GM11168 (cell line): ENCODE measurements at regions not wholly inside any gene's neighbourhood (a gene's known extent, or its start where the extent isn't known, plus 50 kb on each side); places are given as distances from the start of the nearest gene placed in this dataset.
"Not testable (repeated sequence)": the region's sequence is repeated elsewhere in the genome, so short reads cannot be mapped to it uniquely, and the experiment has no call there.

Experiments
- in situ Hi-C: fragments of 300-500 bp; cut with MboI; formaldehyde crosslinking; loops from one replicate; pipeline ENCODE4 v1.12.0; 2022; ENCODE audit warnings: low sequenced_read_pairs; ENCODE audit not compliant: unreplicated experiment

DNA sequence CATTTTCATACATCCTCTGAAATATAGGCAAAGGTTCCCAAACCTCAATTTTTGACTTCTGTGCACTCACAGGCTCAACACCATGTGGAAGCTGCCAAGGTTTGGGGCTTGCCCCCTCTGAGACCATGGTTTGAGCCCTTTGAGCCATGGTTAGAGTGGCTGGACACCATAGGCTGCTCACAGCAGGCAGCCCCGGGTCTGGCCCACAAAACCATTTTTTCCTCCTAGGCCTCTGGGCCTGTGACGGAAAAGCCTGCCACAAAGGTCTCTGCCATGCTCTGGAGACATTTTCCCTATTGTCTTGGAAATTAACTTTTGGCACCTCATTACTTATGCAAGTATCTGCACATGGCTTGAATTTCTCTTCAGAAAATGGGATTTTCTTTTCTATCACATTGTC is 1113.2 kb upstream of the ATXN7L3B start:
- in situ Hi-C loops: no loop called here

DNA sequence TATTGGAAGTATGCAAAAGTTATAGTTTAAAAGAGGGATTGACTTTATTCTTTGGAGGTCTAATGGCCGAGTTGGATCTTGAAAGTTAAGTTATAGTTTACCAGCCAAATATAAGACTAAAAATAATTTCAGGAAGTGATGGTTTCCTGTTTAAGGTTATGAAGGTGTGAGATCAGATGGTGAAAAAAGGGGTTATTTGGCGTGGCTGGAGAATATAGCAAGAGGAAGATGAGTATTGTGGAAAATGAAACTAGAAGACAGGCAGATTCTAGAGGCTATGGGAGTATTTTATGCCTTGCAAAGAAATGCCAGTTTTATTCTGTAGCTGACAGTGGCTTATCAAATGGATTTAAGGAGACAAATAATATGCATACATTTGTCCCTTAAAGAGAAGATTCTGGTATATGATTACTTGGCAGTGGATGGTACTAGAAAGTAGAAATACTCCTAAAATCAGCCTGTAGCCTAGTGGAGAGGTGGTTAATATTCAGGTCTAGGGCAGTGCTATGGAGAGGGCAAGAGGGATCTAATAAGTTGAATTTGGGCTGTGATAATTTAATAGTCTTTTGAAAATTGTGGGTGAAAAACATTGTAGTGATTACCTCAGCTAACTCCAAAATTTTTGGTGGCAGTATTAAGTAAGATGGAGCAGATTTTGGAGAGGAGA is 1091.8 kb upstream of the ATXN7L3B start:
- in situ Hi-C loops: no loop called here

- in situ Hi-C loops: no loop called here
Observed at GRCh38 chr12:73452672-73453469, 1084.8 kb upstream of the ATXN7L3B start.

GRCh38 chr12:73460212-73460611 is 1077.4 kb upstream of the ATXN7L3B start:
- in situ Hi-C loops: no loop called here

DNA sequence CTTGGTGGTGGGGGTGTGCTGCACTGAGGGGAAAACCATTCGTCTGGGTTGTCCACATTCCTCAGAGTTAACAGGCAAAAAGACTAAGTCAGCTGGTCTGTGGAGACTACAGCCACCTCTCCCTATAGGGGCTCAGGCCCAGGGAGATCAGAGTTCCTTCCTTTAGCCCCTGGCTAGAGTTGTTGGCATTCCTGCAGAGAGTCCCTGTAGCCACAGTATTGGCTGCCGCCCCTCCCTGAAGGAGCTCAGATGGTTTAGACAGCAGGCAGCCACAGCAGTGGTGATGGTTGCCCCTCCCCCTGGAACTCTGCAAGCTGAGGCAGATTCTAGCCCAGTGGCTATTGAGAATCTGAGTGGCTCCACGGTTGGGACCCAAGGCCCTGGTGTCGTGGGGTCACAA is 1072.5 kb upstream of the ATXN7L3B start:
- in situ Hi-C loops: no loop called here

GRCh38 chr12:73486256-73486655 is 1051.4 kb upstream of the ATXN7L3B start:
- in situ Hi-C loops: no loop called here

- in situ Hi-C loops: no loop called here
Observed at GRCh38 chr12:73506611-73507010, 1031.0 kb upstream of the ATXN7L3B start.

- in situ Hi-C loops: no loop called here
Observed at GRCh38 chr12:73514672-73515071, 1023.0 kb upstream of the ATXN7L3B start.

DNA sequence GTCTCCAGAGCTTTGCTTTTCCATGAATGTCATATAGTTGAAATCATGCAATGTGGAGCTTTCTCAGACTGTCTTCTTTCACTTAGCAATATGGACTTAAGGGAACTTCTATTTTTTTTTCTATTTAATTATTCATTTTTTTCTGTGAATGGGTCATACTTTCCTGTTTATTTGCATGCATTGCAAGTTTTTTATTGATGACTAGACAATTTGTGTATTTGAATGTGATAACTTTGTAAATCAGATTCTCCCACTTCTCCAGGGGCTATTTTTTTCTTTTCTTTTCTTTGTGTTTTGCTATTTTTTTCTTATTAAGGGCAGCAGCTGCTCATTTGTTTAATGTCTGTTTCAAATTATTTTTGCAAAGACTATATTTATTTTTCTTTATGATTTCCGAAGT is 1019.8 kb upstream of the ATXN7L3B start:
- in situ Hi-C loops: no loop called here

DNA sequence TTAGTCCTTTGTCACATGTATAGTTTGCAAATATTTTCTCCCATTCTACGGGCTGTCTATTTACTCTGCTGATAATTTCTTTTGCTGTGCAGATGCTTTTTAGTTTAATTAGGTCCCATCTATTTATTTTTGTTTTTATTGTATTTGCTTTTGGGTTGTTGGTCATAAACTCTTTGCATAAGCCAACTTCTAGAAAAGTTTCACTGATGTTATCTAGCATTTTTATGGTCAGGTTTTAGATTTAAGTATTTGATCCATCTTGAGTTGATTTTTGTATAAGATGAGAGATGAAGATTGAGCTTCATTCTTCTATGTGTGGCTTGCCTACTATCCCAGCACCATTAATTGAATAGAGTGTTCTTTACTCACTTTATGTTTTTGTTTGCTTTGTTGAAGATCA is 1008.4 kb upstream of the ATXN7L3B start:
- in situ Hi-C loops: no loop called here

GRCh38 chr12:73529954-73530353 is 1007.7 kb upstream of the ATXN7L3B start:
- in situ Hi-C loops: no loop called here

GRCh38 chr12:73531752-73532151 is 1005.9 kb upstream of the ATXN7L3B start:
- in situ Hi-C loops: no loop called here

GRCh38 chr12:73547421-73547820 is 990.2 kb upstream of the ATXN7L3B start:
- in situ Hi-C loops: no loop called here

GRCh38 chr12:73585136-73585535 is 952.5 kb upstream of the ATXN7L3B start:
- in situ Hi-C loops: no loop called here

DNA sequence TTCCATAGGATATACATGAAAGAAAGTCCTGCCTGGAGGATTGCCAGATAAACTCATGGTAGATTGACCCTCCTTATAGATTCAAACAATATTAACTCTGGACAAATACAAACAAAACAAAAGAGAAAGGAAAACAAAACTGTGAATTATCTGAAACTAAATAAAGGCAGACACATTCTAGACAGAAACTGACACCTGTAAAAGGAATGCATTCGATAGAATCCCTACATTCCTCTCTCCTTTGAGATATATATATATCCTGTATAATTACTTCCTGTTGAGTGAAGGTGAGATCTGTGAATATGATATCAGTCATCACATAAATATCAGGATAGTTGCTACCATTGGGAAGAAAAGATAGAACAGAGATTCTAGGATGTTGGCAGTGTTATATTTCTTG is 948.4 kb upstream of the ATXN7L3B start:
- in situ Hi-C loops: no loop called here

GRCh38 chr12:73598626-73599025 is 939.0 kb upstream of the ATXN7L3B start:
- in situ Hi-C loops: no loop called here

- in situ Hi-C loops: no loop called here
Observed at GRCh38 chr12:73599268-73599667, 938.4 kb upstream of the ATXN7L3B start.

GRCh38 chr12:73605925-73606324 is 931.7 kb upstream of the ATXN7L3B start:
- in situ Hi-C loops: not testable (repeated sequence)

DNA sequence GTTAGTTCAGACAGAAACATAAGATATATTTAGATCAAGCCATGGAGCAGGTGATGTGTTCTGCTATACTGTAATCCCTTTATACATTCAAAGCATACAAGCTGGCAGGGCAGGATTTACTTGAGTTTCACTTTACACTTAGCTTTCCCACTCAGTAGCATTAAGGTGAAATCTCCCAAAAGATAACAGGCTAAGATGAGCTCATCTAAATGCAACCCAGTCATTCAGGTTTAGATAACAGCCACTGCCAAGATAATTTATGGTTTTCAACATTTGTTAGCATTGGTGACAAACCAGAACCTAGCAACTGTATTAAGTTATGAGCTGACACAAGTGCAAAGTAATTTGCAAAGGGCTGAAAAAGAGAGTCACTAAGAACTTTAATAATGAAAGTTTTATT is 925.1 kb upstream of the ATXN7L3B start:
- in situ Hi-C loops: no loop called here

DNA sequence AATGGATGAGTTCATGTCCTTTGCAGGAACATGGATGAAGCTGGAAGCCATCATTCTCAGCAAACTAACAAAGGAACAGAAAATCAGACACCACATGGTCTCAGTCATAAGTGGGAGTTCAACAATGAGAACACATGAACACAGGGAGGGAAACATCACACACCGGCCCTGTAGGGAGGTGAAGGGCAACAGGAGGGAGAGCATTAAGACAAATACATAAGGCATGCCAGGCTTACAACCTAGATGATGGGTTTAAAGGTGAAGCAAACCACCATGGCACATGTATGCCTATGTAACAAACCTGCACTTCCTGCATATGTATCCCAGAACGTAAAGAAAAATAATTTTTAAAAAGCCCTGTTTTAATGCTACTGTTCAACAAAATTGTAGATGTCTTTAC is 914.2 kb upstream of the ATXN7L3B start:
- in situ Hi-C loops: no loop called here

- in situ Hi-C loops: no loop called here
Observed at GRCh38 chr12:73625226-73625625, 912.4 kb upstream of the ATXN7L3B start.

GRCh38 chr12:73629171-73629570 is 908.5 kb upstream of the ATXN7L3B start:
- in situ Hi-C loops: no loop called here
